ENCODE measurements at regions not wholly inside any gene's neighbourhood (a gene's known extent, or its start where the extent isn't known, plus 50 kb on each side); places are given as distances from the start of the nearest gene placed in this dataset.
"Not testable (repeated sequence)": the region's sequence is repeated elsewhere in the genome, so short reads cannot be mapped to it uniquely, and the experiment has no call there.

DNA sequence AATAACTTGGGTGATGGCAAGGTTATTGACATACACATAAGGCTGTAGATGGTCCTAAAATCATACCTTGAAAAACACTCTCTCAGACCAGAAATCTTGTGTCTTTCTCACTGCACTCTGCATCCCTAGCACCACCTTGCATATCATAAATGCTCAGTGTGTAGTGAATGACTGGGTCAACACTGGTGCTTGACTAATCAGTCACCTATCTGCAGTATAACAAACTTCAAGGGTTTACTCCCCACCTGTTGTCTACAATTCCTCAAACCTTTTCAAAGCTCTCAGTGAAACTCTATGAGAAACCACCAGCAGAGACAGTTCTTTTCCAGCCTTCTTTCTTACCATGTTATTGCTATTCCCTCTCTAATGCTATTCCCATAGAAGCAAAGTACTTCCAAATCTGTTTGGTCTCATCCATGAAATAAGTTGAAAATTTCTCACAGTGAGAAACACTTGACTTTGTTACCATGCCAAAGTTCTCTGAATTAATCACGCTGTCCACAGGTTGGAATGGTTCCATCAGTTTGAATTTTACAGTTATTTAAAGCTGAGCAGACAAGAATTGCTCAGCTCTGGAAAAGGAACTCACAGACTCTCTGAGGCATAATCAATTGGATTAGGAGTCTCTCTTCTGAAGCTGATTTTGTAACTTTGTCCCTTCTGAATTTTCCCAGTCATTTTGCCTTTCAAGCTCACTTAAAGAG, 104.8 kb upstream of the EYA4 start:
- DNase-seq: no peak
- TF ChIP-seq, protein P1, sequence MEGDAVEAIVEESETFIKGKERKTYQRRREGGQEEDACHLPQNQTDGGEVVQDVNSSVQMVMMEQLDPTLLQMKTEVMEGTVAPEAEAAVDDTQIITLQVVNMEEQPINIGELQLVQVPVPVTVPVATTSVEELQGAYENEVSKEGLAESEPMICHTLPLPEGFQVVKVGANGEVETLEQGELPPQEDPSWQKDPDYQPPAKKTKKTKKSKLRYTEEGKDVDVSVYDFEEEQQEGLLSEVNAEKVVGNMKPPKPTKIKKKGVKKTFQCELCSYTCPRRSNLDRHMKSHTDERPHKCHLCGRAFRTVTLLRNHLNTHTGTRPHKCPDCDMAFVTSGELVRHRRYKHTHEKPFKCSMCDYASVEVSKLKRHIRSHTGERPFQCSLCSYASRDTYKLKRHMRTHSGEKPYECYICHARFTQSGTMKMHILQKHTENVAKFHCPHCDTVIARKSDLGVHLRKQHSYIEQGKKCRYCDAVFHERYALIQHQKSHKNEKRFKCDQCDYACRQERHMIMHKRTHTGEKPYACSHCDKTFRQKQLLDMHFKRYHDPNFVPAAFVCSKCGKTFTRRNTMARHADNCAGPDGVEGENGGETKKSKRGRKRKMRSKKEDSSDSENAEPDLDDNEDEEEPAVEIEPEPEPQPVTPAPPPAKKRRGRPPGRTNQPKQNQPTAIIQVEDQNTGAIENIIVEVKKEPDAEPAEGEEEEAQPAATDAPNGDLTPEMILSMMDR (IDR thresholded peaks at IDR 0.05): no peak
- no peaks in the 10 kb centered on the region for H3K27me3 ChIP-seq (ENCODE audit: low read depth)
- no peak overlapping the region for H3K27ac ChIP-seq
- ATAC-seq: no peak
- intact Hi-C loops (cut with DNase I): no loop called here
- H3K4me3 ChIP-seq: no peak overlapping the region
- H3K9me3 ChIP-seq: no peaks in the 10 kb centered on the region
- H3K36me3 ChIP-seq: no peaks in the 10 kb centered on the region
- H3K4me1 ChIP-seq: no peaks in the 10 kb centered on the region

DNA sequence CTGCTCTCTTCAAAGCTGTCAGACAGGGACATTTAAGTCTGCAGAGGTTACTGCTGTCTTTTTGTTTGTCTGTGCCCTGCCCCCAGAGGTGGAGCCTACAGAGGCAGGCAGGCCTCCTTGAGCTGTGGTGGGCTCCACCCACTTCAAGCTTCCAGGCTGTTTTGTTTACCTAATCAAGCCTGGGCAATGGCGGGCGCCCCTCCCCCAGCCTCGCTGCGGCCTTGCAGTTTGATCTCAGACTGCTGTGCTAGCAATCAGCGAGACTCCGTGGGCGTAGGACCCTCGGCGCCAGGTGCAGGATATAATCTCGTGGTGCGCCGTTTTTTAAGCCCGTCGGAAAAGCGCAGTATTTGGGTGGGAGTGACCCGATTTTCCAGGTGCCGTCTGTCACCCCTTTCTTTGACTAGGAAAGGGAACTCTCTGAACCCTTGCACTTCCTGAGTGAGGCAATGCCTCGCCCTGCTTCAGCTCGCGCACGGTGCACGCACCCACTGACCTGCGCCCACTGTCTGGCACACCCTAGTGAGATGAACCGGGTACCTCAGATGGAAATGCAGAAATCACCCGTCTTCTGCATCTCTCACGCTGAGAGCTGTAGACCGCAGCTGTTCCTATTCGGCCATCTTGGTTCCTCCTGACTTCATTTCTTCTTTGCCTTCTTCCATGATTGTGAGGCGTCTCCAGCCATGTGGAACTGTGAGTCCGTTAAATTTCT, 93.5 kb upstream of the EYA4 start:
- H3K27me3 ChIP-seq (ENCODE audit: low read depth); ATAC-seq; DNase-seq; H3K4me3 ChIP-seq; H3K27ac ChIP-seq; H3K9me3 ChIP-seq; H3K4me1 ChIP-seq; intact Hi-C loops (cut with DNase I); H3K36me3 ChIP-seq: not testable (repeated sequence)

DNA sequence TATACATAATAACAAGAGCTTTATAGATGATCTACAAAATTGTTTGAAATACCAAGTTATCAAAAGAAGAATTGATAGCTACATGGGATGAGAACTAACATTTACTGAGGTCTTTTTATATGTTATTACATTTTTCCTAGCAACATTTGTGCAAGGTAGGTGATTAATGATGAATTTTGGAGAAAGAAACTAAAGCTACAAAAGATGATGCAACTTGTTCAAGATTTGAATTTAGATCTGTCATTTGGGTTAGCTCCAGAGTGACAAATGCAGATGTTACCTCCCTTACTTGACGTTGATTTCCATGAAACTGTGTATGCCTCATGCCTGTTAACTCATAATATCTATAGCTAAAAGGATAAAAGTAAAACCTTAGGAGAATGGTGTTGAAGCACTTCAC, 84.5 kb upstream of the EYA4 start:
- H3K9me3 ChIP-seq: no peaks in the 10 kb centered on the region
- no peaks in the 10 kb centered on the region for H3K27me3 ChIP-seq (ENCODE audit: low read depth)
- no peak overlapping the region for H3K27ac ChIP-seq
- ATAC-seq: no peak
- no peak for DNase-seq
- H3K4me1 ChIP-seq: no peaks in the 10 kb centered on the region
- H3K36me3 ChIP-seq: no peaks in the 10 kb centered on the region
- TF ChIP-seq, protein P1 (IDR thresholded peaks at IDR 0.05): no peak
- intact Hi-C loops (cut with DNase I): no loop called here
- no peak overlapping the region for H3K4me3 ChIP-seq

DNA sequence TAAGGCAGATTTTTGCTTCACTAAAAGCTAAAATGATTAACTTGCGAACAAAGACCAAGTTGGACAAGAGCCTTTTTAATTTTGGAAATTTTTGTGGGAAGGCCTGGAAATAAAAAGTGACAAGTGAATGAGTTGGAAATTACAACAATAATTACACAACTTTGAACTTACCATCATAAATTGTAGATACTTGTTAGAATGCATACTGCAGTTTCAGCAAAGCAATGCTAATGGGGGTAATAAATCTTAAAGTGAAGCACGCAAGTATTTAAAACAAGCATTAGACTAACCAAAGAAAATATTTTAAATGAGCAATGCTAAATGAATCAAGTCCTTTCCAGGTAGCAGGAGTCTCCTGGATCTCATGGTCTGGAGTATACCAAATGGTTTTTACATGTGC, 83.2 kb upstream of the EYA4 start:
- H3K4me3 ChIP-seq: no peak overlapping the region
- no peak overlapping the region for H3K27ac ChIP-seq
- no peak for ATAC-seq
- no peaks in the 10 kb centered on the region for H3K9me3 ChIP-seq
- TF ChIP-seq, protein P1 (IDR thresholded peaks at IDR 0.05): no peak
- H3K36me3 ChIP-seq: no peaks in the 10 kb centered on the region
- intact Hi-C loops (cut with DNase I): no loop called here
- H3K27me3 ChIP-seq (ENCODE audit: low read depth): no peaks in the 10 kb centered on the region
- H3K4me1 ChIP-seq: no peaks in the 10 kb centered on the region
- DNase-seq: no peak

DNA sequence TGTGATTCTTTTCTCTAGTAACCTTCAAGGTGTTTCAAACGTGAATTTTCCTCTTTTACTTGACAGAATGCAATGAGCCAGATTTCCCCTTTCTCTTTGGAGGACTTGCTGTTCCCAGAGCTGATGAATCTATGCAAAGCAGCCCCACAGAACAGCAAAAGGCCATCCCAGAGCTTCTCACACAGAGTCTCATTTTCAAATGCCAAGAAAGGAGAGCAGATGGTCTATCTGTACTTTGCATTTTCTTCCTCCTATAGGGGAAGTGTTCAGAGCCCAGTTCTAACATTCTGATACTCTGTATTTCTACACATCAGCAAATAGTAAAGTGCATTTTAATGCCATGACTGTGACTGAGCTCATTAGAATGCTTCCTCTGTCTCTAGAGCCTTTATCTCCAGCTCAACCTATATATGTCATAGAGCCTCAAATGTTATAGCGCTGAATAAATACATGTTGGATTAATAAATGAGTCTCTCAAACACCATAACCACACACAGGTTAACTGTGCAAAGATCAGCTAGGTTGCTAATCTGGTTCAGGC, 81.8 kb upstream of the EYA4 start:
- Histone ChIP-seq H3K4me3 (no peak overlapping the region), H3K4me1 (no peaks in the 10 kb centered on the region), H3K9me3 (no peaks in the 10 kb centered on the region), H3K27ac (no peak overlapping the region), H3K27me3 (ENCODE audit: low read depth) (no peaks in the 10 kb centered on the region), H3K36me3 (no peaks in the 10 kb centered on the region)
- intact Hi-C loops (cut with DNase I): no loop called here
- TF ChIP-seq, protein P1 (IDR thresholded peaks at IDR 0.05): no peak
- ATAC-seq (no peak), DNase-seq (no peak)

DNA sequence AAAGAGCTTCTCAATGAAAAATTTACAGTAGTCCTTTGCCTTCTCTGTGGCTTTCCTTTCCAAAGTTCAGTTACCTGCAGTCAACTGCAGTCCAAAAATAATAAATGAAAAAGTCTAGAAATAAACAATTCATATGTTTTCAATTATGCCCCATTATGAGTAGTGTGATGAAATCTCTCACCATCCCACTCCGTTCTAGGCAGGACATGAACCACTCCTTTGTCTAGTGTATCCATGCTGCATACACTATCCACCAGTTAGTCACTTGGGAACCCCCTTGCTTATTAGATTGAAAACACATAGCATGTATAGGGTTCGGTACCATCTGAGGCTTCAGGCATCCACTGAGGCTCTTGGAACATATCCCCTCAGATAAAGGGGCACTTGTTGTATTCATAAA, 80.6 kb upstream of the EYA4 start:
- H3K4me3 ChIP-seq: no peak overlapping the region
- ATAC-seq (no peak), DNase-seq (no peak)
- no peaks in the 10 kb centered on the region for H3K36me3 ChIP-seq
- no peaks in the 10 kb centered on the region for H3K9me3 ChIP-seq
- no peaks in the 10 kb centered on the region for H3K27me3 ChIP-seq (ENCODE audit: low read depth)
- TF ChIP-seq, protein P1 (IDR thresholded peaks at IDR 0.05): no peak
- intact Hi-C loops (cut with DNase I): no loop called here
- H3K4me1 ChIP-seq: no peaks in the 10 kb centered on the region
- H3K27ac ChIP-seq: no peak overlapping the region

Measured in lower lobe of right lung (tissue), 2 donors.